ENCODE measurements at regions not wholly inside any gene's neighbourhood (a gene's known extent, or its start where the extent isn't known, plus 50 kb on each side); places are given as distances from the start of the nearest gene placed in this dataset.

DNA sequence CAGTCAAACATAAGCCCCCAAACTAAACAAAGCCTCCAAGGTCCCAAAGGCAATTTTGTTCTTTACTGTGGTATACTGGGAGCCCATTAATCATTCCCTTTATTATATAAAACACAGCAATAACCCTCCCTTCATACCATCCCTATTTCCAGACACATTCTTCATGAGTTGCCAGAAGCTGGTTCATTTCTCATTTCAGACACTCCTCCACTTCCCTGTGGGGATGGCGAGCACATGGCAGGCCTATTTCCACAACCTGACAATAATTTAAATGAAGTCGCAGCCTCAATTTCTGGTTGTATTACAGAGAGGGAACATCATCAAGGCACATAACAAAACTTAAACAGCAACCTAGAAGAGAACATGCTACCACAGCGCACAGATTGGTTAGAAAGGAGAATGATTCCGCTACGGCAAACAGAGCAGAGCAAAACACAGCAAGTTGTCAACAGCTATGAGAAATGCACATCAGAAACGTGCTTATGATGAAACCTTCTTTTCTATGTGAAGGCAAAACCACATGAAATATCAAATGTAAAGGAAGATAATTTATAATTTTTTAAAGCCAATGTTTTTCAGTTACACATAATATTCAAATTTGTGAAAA is 63.3 kb upstream of the ARHGEF3 start:
- H3K27ac ChIP-seq (ENCODE audit: low read depth, low read length), result no peak overlapping the region
- no peaks in the 10 kb centered on the region for H3K9me3 ChIP-seq (ENCODE audit: control insufficient read depth, insufficient read depth, low read length)
- no peaks in the 10 kb centered on the region for H3K4me1 ChIP-seq (ENCODE audit: control insufficient read depth, insufficient read depth, low read length)
- H3K4me3 ChIP-seq (ENCODE audit: low read depth, low read length), result no peak overlapping the region
- H3K27me3 ChIP-seq (ENCODE audit: control insufficient read depth, insufficient read depth, low read length), result no peaks in the 10 kb centered on the region
- H3K9ac ChIP-seq (ENCODE audit: low read depth, low read length), result no peak overlapping the region
- H3K36me3 ChIP-seq (ENCODE audit: control insufficient read depth, insufficient read depth, low read length), result no peaks in the 10 kb centered on the region

DNA sequence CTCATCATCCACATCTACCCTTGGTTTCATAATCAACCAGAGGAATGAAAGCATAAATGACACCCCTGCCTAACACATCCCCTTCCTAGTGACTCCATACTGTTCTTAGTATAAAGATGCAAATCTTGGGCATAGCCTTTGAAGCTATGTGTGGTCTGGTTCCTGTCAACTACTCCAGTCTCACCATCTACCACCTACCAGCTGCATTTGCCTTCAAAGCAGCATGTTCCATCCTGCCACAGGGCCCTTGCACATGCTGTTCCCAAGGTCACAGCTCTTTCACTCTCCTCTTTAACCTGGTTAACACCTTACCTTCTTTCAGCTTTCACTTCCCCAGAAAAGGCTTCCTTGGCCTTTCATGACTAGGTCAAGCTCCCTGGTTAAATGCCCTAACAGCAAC is 62.3 kb upstream of the ARHGEF3 start:
- Histone ChIP-seq H3K27me3 (ENCODE audit: control insufficient read depth, insufficient read depth, low read length) (no peaks in the 10 kb centered on the region), H3K9ac (ENCODE audit: low read depth, low read length) (no peak overlapping the region), H3K4me1 (ENCODE audit: control insufficient read depth, insufficient read depth, low read length) (no peaks in the 10 kb centered on the region), H3K27ac (ENCODE audit: low read depth, low read length) (no peak overlapping the region), H3K36me3 (ENCODE audit: control insufficient read depth, insufficient read depth, low read length) (no peaks in the 10 kb centered on the region), H3K4me3 (ENCODE audit: low read depth, low read length) (no peak overlapping the region), H3K9me3 (ENCODE audit: control insufficient read depth, insufficient read depth, low read length) (no peaks in the 10 kb centered on the region)

DNA sequence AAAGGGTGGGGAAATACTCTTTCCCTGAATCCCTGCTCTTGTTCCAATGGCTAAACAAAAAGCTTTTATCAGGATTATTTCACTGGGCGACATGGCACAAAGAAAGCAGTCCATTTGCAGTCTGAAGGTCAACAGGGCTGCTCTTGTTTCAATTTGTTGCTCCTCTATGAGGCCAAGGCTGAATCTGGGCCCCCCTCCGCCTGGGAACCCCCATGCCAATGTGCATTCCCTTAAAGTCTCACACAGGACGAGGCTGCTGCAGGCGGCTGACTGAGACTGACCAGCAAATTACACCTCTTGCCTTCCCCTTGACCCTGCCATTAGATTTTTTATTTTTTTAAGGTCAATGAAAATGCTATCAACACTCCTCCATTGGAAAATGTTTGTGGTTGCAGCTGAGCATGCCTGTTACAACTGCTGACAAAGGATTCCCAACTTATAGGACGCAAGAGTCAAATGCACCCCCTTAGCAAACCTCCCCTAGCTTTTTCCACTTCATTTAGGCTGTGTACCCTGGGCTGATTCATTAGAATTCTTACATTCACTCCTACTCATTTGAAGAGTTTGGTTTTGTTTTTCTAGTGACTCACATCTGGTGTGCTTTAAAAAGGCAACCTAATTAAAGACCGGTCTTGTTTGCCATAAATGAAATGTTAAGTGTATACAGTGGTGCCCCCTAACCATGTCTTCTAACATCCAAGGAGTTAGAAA is 60.8 kb upstream of the ARHGEF3 start:
- Histone ChIP-seq H3K9ac (ENCODE audit: low read depth, low read length) (no peak overlapping the region), H3K4me3 (ENCODE audit: low read depth, low read length) (no peak overlapping the region), H3K27ac (ENCODE audit: low read depth, low read length) (no peak overlapping the region), H3K36me3 (ENCODE audit: control insufficient read depth, insufficient read depth, low read length) (no peaks in the 10 kb centered on the region), H3K4me1 (ENCODE audit: control insufficient read depth, insufficient read depth, low read length) (no peaks in the 10 kb centered on the region), H3K27me3 (ENCODE audit: control insufficient read depth, insufficient read depth, low read length) (no peaks in the 10 kb centered on the region), H3K9me3 (ENCODE audit: control insufficient read depth, insufficient read depth, low read length) (no peaks in the 10 kb centered on the region)

DNA sequence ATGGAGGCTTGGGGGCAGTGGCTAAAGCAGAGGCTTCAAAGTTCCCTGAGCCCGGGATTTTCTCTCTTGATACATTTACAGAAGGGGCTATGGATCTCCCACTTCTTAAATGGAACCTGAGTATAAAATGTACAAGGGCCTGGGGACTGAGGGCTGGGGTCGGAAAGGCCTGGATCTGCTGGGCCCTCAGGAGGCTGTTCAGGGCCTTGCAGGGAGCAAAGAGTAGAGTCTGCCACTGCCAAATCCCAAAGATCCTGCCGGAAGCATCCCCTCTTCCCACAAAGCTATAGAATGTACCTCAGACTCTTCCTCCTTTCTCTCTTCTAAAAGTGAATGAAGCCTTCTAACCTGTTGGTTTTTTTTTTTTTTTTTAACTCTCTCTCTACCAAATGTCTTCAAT is 59.8 kb upstream of the ARHGEF3 start:
- H3K4me1 ChIP-seq (ENCODE audit: control insufficient read depth, insufficient read depth, low read length), result no peaks in the 10 kb centered on the region

DNA sequence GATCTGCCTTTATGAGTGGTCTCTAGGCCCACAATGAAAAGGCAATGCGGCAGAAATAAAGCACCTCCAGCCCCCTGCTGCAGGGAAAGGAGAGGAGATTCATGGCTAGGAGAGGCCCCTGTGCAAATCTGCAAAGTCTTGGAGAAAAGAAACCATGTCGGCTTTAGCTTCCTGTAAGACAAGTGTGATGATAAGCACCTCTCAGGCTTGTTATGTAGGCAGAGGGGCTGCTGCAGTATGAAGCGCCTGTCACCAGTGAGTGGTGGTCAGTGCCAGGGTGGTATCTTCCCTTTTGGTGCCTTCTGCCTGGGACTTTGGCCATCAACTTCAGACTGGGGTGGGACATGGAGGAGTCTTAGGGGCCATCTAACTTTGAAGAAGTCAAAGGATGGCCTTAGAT is 59.2 kb upstream of the ARHGEF3 start:
- Histone ChIP-seq H3K4me1 (ENCODE audit: control insufficient read depth, insufficient read depth, low read length) (peaks cover 4% of the 10 kb centered on the region; the same call in 1 of the 2 replicates), H3K27ac (ENCODE audit: low read depth, low read length) (no peak overlapping the region), H3K4me3 (ENCODE audit: low read depth, low read length) (no peak overlapping the region)

More for the DNA sequence above, 59.8 kb upstream of the ARHGEF3 start:
- H3K36me3 ChIP-seq (ENCODE audit: control insufficient read depth, insufficient read depth, low read length), result no peaks in the 10 kb centered on the region
- H3K9me3 ChIP-seq (ENCODE audit: control insufficient read depth, insufficient read depth, low read length), result no peaks in the 10 kb centered on the region
- H3K27ac ChIP-seq (ENCODE audit: low read depth, low read length), result no peak overlapping the region
- H3K27me3 ChIP-seq (ENCODE audit: control insufficient read depth, insufficient read depth, low read length), result no peaks in the 10 kb centered on the region
- no peak overlapping the region for H3K9ac ChIP-seq (ENCODE audit: low read depth, low read length)
- H3K4me3 ChIP-seq (ENCODE audit: low read depth, low read length), result no peak overlapping the region

DNA sequence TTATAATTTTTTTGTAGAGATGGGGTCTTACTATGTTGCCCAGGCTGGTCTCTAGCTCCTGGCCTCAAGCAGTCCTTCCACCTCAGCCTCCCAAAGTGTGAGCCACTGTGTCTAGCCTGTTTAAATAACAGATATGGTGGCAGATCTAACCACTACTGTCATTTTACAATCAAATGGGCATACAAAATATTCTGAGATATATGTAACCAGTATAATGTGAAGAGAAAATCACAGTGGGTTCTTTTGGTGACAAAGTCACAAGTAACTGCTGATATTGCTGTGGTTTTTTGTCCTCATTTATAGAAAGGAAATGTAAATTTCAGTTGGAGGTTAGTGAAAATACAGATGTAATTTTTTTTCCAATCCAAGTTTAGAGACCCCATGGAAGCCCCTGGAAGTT is 58.6 kb upstream of the ARHGEF3 start:
- Histone ChIP-seq H3K27ac (ENCODE audit: low read depth, low read length) (no peak overlapping the region), H3K9ac (ENCODE audit: low read depth, low read length) (no peak overlapping the region), H3K27me3 (ENCODE audit: control insufficient read depth, insufficient read depth, low read length) (no peaks in the 10 kb centered on the region), H3K4me3 (ENCODE audit: low read depth, low read length) (no peak overlapping the region), H3K4me1 (ENCODE audit: control insufficient read depth, insufficient read depth, low read length) (peaks cover 8% of the 10 kb centered on the region), H3K9me3 (ENCODE audit: control insufficient read depth, insufficient read depth, low read length) (no peaks in the 10 kb centered on the region), H3K36me3 (ENCODE audit: control insufficient read depth, insufficient read depth, low read length) (no peaks in the 10 kb centered on the region)

More for the DNA sequence above, 59.2 kb upstream of the ARHGEF3 start:
- H3K27me3 ChIP-seq (ENCODE audit: control insufficient read depth, insufficient read depth, low read length), result no peaks in the 10 kb centered on the region
- H3K9ac ChIP-seq (ENCODE audit: low read depth, low read length), result no peak overlapping the region
- H3K36me3 ChIP-seq (ENCODE audit: control insufficient read depth, insufficient read depth, low read length), result no peaks in the 10 kb centered on the region
- H3K9me3 ChIP-seq (ENCODE audit: control insufficient read depth, insufficient read depth, low read length), result no peaks in the 10 kb centered on the region

DNA sequence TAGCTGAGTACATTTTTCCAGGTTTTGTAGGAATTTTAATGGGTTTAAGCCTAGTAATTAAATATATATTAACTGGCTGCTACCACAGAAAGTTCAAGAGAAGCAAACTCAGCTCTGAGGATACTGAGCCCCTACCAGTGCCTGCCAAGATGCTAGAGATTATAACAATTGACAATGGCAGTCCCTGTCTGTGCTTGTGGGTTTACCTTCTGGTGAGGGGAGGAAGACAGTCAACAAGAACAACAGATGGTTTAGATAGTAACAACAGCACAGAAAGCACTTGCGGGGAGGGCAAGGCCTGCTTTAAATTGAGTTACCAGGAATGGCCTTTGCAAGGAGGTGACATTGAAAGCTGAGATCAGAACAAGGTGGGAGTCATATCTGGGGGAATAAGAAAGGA is 56.6 kb upstream of the ARHGEF3 start:
- no peak overlapping the region for H3K27ac ChIP-seq (ENCODE audit: low read depth, low read length)
- H3K27me3 ChIP-seq (ENCODE audit: control insufficient read depth, insufficient read depth, low read length), result no peaks in the 10 kb centered on the region
- no peak overlapping the region for H3K4me3 ChIP-seq (ENCODE audit: low read depth, low read length)
- peaks cover 8% of the 10 kb centered on the region for H3K4me1 ChIP-seq (ENCODE audit: control insufficient read depth, insufficient read depth, low read length)
- H3K9ac ChIP-seq (ENCODE audit: low read depth, low read length), result no peak overlapping the region
- no peaks in the 10 kb centered on the region for H3K36me3 ChIP-seq (ENCODE audit: control insufficient read depth, insufficient read depth, low read length)
- H3K9me3 ChIP-seq (ENCODE audit: control insufficient read depth, insufficient read depth, low read length), result no peaks in the 10 kb centered on the region

DNA sequence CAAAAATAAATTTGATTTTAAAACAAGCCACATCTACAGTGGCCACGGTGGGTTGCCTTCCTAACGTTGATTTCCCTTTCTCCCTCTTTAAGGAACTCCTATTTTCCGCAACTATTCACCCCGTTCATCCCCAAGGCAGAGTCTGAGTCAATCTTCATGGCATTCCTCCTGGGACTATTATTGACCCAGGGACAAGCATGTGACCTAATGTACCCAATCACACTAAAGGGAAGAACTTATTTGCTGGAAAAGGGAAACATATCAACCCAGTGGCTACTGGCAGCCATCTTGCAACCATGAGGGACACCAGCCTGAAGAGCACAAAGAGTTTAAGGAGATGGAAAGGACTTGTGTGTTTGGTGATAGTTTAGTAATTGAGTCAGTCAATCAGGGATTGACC is 55.4 kb upstream of the ARHGEF3 start:
- Histone ChIP-seq H3K4me1 (ENCODE audit: control insufficient read depth, insufficient read depth, low read length) (peaks cover 8% of the 10 kb centered on the region), H3K9me3 (ENCODE audit: control insufficient read depth, insufficient read depth, low read length) (no peaks in the 10 kb centered on the region), H3K27me3 (ENCODE audit: control insufficient read depth, insufficient read depth, low read length) (no peaks in the 10 kb centered on the region), H3K9ac (ENCODE audit: low read depth, low read length) (no peak overlapping the region), H3K4me3 (ENCODE audit: low read depth, low read length) (no peak overlapping the region), H3K27ac (ENCODE audit: low read depth, low read length) (no peak overlapping the region), H3K36me3 (ENCODE audit: control insufficient read depth, insufficient read depth, low read length) (no peaks in the 10 kb centered on the region)

DNA sequence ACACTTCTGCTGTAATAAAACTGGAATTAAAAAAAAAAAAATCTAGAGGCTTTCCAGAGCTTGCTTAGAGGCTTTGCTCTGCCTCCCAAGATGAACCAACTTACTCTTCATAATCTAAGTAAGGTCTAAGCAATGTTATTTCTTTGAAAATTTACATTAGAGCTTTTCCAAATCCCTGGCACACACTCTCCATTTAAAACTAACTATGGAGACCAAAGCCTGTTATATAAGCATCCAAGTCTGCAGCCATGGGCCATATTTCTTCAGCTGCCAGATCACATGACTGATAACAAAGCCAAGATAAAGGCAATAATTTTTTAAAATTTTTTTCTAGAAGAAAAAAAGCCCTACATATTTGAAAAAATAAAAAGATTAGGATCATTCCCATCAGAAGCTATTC is 55.0 kb upstream of the ARHGEF3 start:
- H3K27ac ChIP-seq (ENCODE audit: low read depth, low read length), result no peak overlapping the region
- no peaks in the 10 kb centered on the region for H3K36me3 ChIP-seq (ENCODE audit: control insufficient read depth, insufficient read depth, low read length)
- H3K9me3 ChIP-seq (ENCODE audit: control insufficient read depth, insufficient read depth, low read length), result no peaks in the 10 kb centered on the region
- H3K4me1 ChIP-seq (ENCODE audit: control insufficient read depth, insufficient read depth, low read length), result peaks cover 8% of the 10 kb centered on the region
- no peak overlapping the region for H3K4me3 ChIP-seq (ENCODE audit: low read depth, low read length)
- no peaks in the 10 kb centered on the region for H3K27me3 ChIP-seq (ENCODE audit: control insufficient read depth, insufficient read depth, low read length)
- no peak overlapping the region for H3K9ac ChIP-seq (ENCODE audit: low read depth, low read length)

DNA sequence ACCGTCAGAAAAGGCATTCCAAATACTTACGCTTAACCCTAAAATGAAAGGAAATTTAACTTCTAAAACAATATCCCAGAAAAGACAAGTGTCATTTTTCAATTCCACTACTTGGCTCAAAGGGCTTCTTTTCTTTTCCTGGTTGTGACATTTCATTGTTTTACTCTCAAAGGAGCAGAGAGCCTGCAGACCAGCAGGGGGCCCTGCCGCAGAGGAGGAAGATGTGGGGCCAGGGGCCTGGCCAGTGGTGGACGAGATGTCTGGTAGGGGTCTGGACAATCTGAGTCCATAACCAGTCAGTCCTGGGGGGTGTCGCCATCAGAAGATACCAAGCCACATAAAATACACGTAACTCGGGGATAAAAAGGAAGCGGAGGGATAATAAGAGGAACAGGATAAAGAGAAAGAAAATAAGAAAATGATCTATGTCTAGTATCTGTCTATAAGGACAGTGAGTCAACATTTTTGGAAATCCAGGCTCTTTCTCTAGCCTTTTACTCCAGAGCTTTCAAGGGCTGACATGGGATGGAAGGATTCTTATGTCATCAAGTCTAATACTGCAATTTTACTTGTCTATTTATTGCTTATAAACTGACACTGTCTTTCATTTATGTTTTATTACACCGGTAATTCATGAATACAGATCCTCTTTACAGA is 54.2 kb upstream of the ARHGEF3 start:
- no peak overlapping the region for H3K9ac ChIP-seq (ENCODE audit: low read depth, low read length)

DNA sequence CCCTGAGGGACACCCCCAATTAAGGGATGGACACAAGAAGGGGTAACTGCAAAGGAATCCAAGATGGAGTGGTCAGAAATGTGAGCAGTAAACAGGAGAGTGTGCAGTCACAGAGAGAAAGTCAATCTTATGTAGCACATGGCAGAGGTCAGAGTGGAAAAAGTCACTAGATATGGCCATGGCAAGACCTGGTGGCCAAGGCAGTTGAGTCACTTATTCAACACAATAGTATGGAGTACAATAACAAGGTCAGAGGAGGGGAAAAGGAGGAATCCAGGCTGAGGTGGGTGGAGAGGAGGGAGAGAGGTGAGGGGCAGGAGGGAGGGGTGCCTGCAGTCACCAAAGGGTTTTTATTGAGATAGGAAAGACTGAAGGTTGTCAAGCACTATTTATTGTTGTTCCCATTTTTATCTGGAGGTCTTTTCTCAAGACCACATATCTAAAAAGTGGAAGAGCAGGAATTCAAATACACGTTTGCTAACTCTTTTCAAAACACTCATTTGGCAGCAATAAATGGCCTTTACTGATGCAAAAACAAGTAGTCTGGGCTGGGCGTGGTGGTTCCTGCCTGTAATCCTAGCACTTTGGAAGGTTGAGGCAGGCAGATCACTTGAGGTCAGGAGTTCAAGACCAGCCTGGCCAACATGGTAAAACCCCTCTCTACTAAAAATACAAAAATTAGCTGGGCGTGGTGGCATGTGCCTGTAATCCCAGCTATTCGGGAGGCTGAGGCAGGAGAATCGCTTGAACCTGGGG is 53.3 kb upstream of the ARHGEF3 start:
- Histone ChIP-seq H3K9me3 (ENCODE audit: control insufficient read depth, insufficient read depth, low read length) (no peaks in the 10 kb centered on the region), H3K4me3 (ENCODE audit: low read depth, low read length) (no peak overlapping the region), H3K27ac (ENCODE audit: low read depth, low read length) (no peak overlapping the region), H3K27me3 (ENCODE audit: control insufficient read depth, insufficient read depth, low read length) (no peaks in the 10 kb centered on the region), H3K9ac (ENCODE audit: low read depth, low read length) (no peak overlapping the region), H3K4me1 (ENCODE audit: control insufficient read depth, insufficient read depth, low read length) (peaks cover 8% of the 10 kb centered on the region), H3K36me3 (ENCODE audit: control insufficient read depth, insufficient read depth, low read length) (no peaks in the 10 kb centered on the region)

More for the DNA sequence above, 54.2 kb upstream of the ARHGEF3 start:
- H3K4me3 ChIP-seq (ENCODE audit: low read depth, low read length), result no peak overlapping the region
- H3K27ac ChIP-seq (ENCODE audit: low read depth, low read length), result no peak overlapping the region
- H3K27me3 ChIP-seq (ENCODE audit: control insufficient read depth, insufficient read depth, low read length), result no peaks in the 10 kb centered on the region
- no peaks in the 10 kb centered on the region for H3K36me3 ChIP-seq (ENCODE audit: control insufficient read depth, insufficient read depth, low read length)
- peaks cover 8% of the 10 kb centered on the region for H3K4me1 ChIP-seq (ENCODE audit: control insufficient read depth, insufficient read depth, low read length)
- H3K9me3 ChIP-seq (ENCODE audit: control insufficient read depth, insufficient read depth, low read length), result no peaks in the 10 kb centered on the region

Data from HUES48 (cell line).